ENCODE measurements at regions not wholly inside any gene's neighbourhood (a gene's known extent, or its start where the extent isn't known, plus 50 kb on each side); places are given as distances from the start of the nearest gene placed in this dataset.

DNA sequence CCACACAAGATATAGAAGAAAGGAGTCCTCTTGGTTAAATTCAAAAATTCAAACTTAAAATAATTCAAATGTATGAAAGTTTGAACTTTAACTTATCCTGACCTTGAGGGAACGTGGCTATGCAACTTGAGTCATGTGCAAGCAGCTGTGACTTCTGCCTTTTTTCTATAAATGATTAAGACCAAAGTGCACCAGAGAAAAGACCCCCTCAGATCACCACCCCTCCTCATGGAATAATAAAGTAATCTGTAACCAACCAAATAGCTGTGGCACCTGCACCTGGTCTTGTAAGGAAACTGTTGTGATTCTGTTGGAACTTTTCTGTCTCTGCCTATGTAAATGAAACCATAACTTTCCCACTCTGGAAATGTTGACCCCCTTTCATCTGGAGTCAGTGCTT is 141.1 kb upstream of the GGTLC1 start:
- Mint-ChIP-seq H3K4me1 (ENCODE audit: low read depth, unreplicated experiment) (peaks cover 24% of the 10 kb centered on the region), H3K9me3 (ENCODE audit: unreplicated experiment) (peaks cover 3% of the 10 kb centered on the region), H3K36me3 (ENCODE audit: low read depth, unreplicated experiment) (no peaks in the 10 kb centered on the region), H3K27ac (ENCODE audit: unreplicated experiment) (no peak overlapping the region), H3K27me3 (ENCODE audit: low read depth, unreplicated experiment) (peaks cover 15% of the 10 kb centered on the region), H3K4me3 (ENCODE audit: unreplicated experiment) (no peak overlapping the region)
- Histone ChIP-seq H3K9me3 (ENCODE audit: insufficient read depth, low read depth, low read length) (no peaks in the 10 kb centered on the region), H4K20me1 (ENCODE audit: insufficient read depth, low read length) (no peaks in the 10 kb centered on the region), H3K27ac (ENCODE audit: low read depth, low read length) (no peak overlapping the region), H3K36me3 (ENCODE audit: insufficient read depth, low read length) (no peaks in the 10 kb centered on the region), H3K4me1 (ENCODE audit: insufficient read depth, low read length) (no peaks in the 10 kb centered on the region), H3K27me3 (ENCODE audit: insufficient read depth, low read length) (no peaks in the 10 kb centered on the region), H3K79me2 (ENCODE audit: insufficient read depth, low read length) (no peaks in the 10 kb centered on the region), H3K9ac (ENCODE audit: low read length) (no peak overlapping the region), H2AFZ (ENCODE audit: low read depth, low read length) (no peak overlapping the region), H3K4me2 (ENCODE audit: low read length) (no peak overlapping the region), H3K4me3 (ENCODE audit: insufficient read depth, low read depth, low read length) (no peak overlapping the region)
- no peak for TF ChIP-seq EZH2 (IDR thresholded peaks at IDR 0.05; ENCODE audit: insufficient read depth, low read length)
- TF ChIP-seq CTCF (IDR thresholded peaks at IDR 0.05; ENCODE audit: insufficient read depth, low read depth, low read length) = no peak
- no peak for DNase-seq (ENCODE audit: low read depth)
- no peak for FAIRE-seq

GRCh38 chr20:24124951-24125650 is 136.5 kb upstream of the GGTLC1 start:
- H3K4me3 Mint-ChIP-seq (ENCODE audit: unreplicated experiment) = no peak overlapping the region
- H3K9me3 Mint-ChIP-seq (ENCODE audit: unreplicated experiment) = peaks cover 4% of the 10 kb centered on the region
- FAIRE-seq (no peak), DNase-seq (ENCODE audit: low read depth) (no peak)
- Histone ChIP-seq H4K20me1 (ENCODE audit: insufficient read depth, low read length) (no peaks in the 10 kb centered on the region), H3K4me3 (ENCODE audit: insufficient read depth, low read depth, low read length) (no peak overlapping the region), H3K27me3 (ENCODE audit: insufficient read depth, low read length) (no peaks in the 10 kb centered on the region), H3K9ac (ENCODE audit: low read length) (no peak overlapping the region), H3K4me2 (ENCODE audit: low read length) (no peak overlapping the region), H2AFZ (ENCODE audit: low read depth, low read length) (no peak overlapping the region), H3K27ac (ENCODE audit: low read depth, low read length) (no peak overlapping the region), H3K9me3 (ENCODE audit: insufficient read depth, low read depth, low read length) (peaks cover 2% of the 10 kb centered on the region), H3K4me1 (ENCODE audit: insufficient read depth, low read length) (no peaks in the 10 kb centered on the region), H3K36me3 (ENCODE audit: insufficient read depth, low read length) (no peaks in the 10 kb centered on the region), H3K79me2 (ENCODE audit: insufficient read depth, low read length) (no peaks in the 10 kb centered on the region)
- H3K27ac Mint-ChIP-seq (ENCODE audit: unreplicated experiment) = no peak overlapping the region
- TF ChIP-seq CTCF (IDR thresholded peaks at IDR 0.05; ENCODE audit: insufficient read depth, low read depth, low read length) = no peak
- no peak for TF ChIP-seq EZH2 (IDR thresholded peaks at IDR 0.05; ENCODE audit: insufficient read depth, low read length)
- H3K27me3 Mint-ChIP-seq (ENCODE audit: low read depth, unreplicated experiment) = peaks cover 50% of the 10 kb centered on the region
- H3K36me3 Mint-ChIP-seq (ENCODE audit: low read depth, unreplicated experiment) = no peaks in the 10 kb centered on the region
- H3K4me1 Mint-ChIP-seq (ENCODE audit: low read depth, unreplicated experiment) = peaks cover 2% of the 10 kb centered on the region

DNA sequence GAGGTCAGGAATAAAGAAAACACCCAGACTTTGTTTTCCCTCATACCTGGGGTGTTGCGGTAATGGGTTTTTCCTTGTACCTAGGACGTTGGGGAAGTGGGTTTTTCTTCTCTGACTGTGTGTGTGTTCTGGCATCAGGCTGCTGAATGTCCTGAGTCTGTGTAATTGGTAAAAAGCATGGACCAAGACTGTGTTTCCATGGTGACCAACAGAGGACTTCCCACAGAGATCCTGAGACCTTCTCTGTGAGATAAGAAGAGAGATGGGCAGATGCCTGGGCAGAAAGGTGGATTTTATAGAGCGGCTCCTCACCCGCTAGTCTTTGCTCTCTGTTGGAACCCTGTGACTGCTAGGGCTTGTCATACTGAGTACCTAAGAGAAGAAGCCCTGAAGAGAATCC is 135.4 kb upstream of the GGTLC1 start:
- Histone ChIP-seq H3K27me3 (ENCODE audit: insufficient read depth, low read length) (no peaks in the 10 kb centered on the region), H4K20me1 (ENCODE audit: insufficient read depth, low read length) (no peaks in the 10 kb centered on the region), H3K79me2 (ENCODE audit: insufficient read depth, low read length) (no peaks in the 10 kb centered on the region), H2AFZ (ENCODE audit: low read depth, low read length) (no peak overlapping the region), H3K9ac (ENCODE audit: low read length) (no peak overlapping the region), H3K27ac (ENCODE audit: low read depth, low read length) (no peak overlapping the region), H3K4me3 (ENCODE audit: insufficient read depth, low read depth, low read length) (no peak overlapping the region), H3K4me2 (ENCODE audit: low read length) (no peak overlapping the region), H3K36me3 (ENCODE audit: insufficient read depth, low read length) (no peaks in the 10 kb centered on the region), H3K4me1 (ENCODE audit: insufficient read depth, low read length) (no peaks in the 10 kb centered on the region), H3K9me3 (ENCODE audit: insufficient read depth, low read depth, low read length) (peaks cover 2% of the 10 kb centered on the region)
- Mint-ChIP-seq H3K27me3 (ENCODE audit: low read depth, unreplicated experiment) (peaks cover 58% of the 10 kb centered on the region), H3K4me1 (ENCODE audit: low read depth, unreplicated experiment) (peaks cover 2% of the 10 kb centered on the region), H3K4me3 (ENCODE audit: unreplicated experiment) (no peak overlapping the region), H3K36me3 (ENCODE audit: low read depth, unreplicated experiment) (no peaks in the 10 kb centered on the region), H3K9me3 (ENCODE audit: unreplicated experiment) (peaks cover 6% of the 10 kb centered on the region), H3K27ac (ENCODE audit: unreplicated experiment) (no peak overlapping the region)
- no peak for TF ChIP-seq EZH2 (IDR thresholded peaks at IDR 0.05; ENCODE audit: insufficient read depth, low read length)
- no peak for TF ChIP-seq CTCF (IDR thresholded peaks at IDR 0.05; ENCODE audit: insufficient read depth, low read depth, low read length)
- no peak for FAIRE-seq
- DNase-seq (ENCODE audit: low read depth) = no peak
